ENCODE measurements at regions not wholly inside any gene's neighbourhood (a gene's known extent, or its start where the extent isn't known, plus 50 kb on each side); places are given as distances from the start of the nearest gene placed in this dataset.

GRCh38 chr6:163886428-163886827 is 471.9 kb downstream of the QKI start:
- no peak for TF ChIP-seq CTCF (IDR thresholded peaks at IDR 0.05)
- ATAC-seq, result no peak
- no peaks in the 10 kb centered on the region for H3K27me3 ChIP-seq
- intact Hi-C loops (cut with DNase I), result no loop called here
- no peaks in the 10 kb centered on the region for H3K9me3 ChIP-seq
- H3K4me3 ChIP-seq, result no peak overlapping the region
- no peak overlapping the region for H3K27ac ChIP-seq
- H3K36me3 ChIP-seq, result no peaks in the 10 kb centered on the region
- H3K4me1 ChIP-seq, result no peaks in the 10 kb centered on the region
- no peak for DNase-seq

GRCh38 chr6:163883984-163884383 is 469.5 kb downstream of the QKI start:
- Histone ChIP-seq H3K27me3 (peaks cover 4% of the 10 kb centered on the region), H3K4me3 (no peak overlapping the region), H3K36me3 (no peaks in the 10 kb centered on the region), H3K9me3 (no peaks in the 10 kb centered on the region), H3K4me1 (no peaks in the 10 kb centered on the region), H3K27ac (no peak overlapping the region)
- no peak for TF ChIP-seq CTCF (IDR thresholded peaks at IDR 0.05)
- DNase-seq (no peak), ATAC-seq (peak; percentile 62)
- intact Hi-C loops (cut with DNase I), result no loop called here

- no peak for DNase-seq
- peaks cover 4% of the 10 kb centered on the region for H3K27me3 ChIP-seq
- intact Hi-C loops (cut with DNase I), result no loop called here
- no peak for TF ChIP-seq CTCF (IDR thresholded peaks at IDR 0.05)
- H3K4me1 ChIP-seq, result no peaks in the 10 kb centered on the region
- no peaks in the 10 kb centered on the region for H3K9me3 ChIP-seq
- no peak overlapping the region for H3K27ac ChIP-seq
- ATAC-seq, result no peak
- H3K4me3 ChIP-seq, result no peak overlapping the region
- H3K36me3 ChIP-seq, result no peaks in the 10 kb centered on the region
Measured at GRCh38 chr6:163878698-163879097, 464.2 kb downstream of the QKI start.

- no peak overlapping the region for H3K4me3 ChIP-seq
- no peak for ATAC-seq
- H3K27me3 ChIP-seq, result peaks cover 4% of the 10 kb centered on the region
- no peaks in the 10 kb centered on the region for H3K9me3 ChIP-seq
- H3K27ac ChIP-seq, result no peak overlapping the region
- intact Hi-C loops (cut with DNase I), result no loop called here
- H3K36me3 ChIP-seq, result no peaks in the 10 kb centered on the region
- no peaks in the 10 kb centered on the region for H3K4me1 ChIP-seq
- TF ChIP-seq CTCF (IDR thresholded peaks at IDR 0.05), result no peak
- DNase-seq, result no peak
Measured at GRCh38 chr6:163877877-163878639, 463.5 kb downstream of the QKI start.

- intact Hi-C loops (cut with DNase I), result no loop called here
Measured at GRCh38 chr6:163876391-163876790, 461.9 kb downstream of the QKI start.

More at GRCh38 chr6:163876391-163876790, 461.9 kb downstream of the QKI start:
- no peak for ATAC-seq
- DNase-seq, result no peak
- no peaks in the 10 kb centered on the region for H3K9me3 ChIP-seq
- peaks cover 4% of the 10 kb centered on the region for H3K27me3 ChIP-seq
- H3K4me1 ChIP-seq, result no peaks in the 10 kb centered on the region
- TF ChIP-seq CTCF (IDR thresholded peaks at IDR 0.05), result no peak
- H3K4me3 ChIP-seq, result no peak overlapping the region
- no peak overlapping the region for H3K27ac ChIP-seq
- no peaks in the 10 kb centered on the region for H3K36me3 ChIP-seq
